SU-DHL-6 (cell line): ENCODE measurements at regions not wholly inside any gene's neighbourhood (a gene's known extent, or its start where the extent isn't known, plus 50 kb on each side); places are given as distances from the start of the nearest gene placed in this dataset.
"Not testable (repeated sequence)": the region's sequence is repeated elsewhere in the genome, so short reads cannot be mapped to it uniquely, and the experiment has no call there.

ENCODE experiments used
- H2AFZ ChIP-seq: fragments of 200-600 bp; sonication (generic); 2 replicates; pipeline ENCODE4 v1.6.1; 2014; ENCODE audit warnings: low read depth, mild to moderate bottlenecking, moderate library complexity, mixed read lengths, antibody characterized with exemption, low read length; ENCODE audit not compliant: severe bottlenecking
- H3F3A ChIP-seq: fragments of 200-600 bp; shearing (Covaris generic); 2 replicates; pipeline ENCODE4 v1.6.0; 2016; ENCODE audit warnings: antibody characterized with exemption, mild to moderate bottlenecking; ENCODE audit not compliant: insufficient read depth
- H3K27ac ChIP-seq: fragments of 200-600 bp; sonication (generic); 2 replicates; pipeline ENCODE4 v1.5.1; 2016; ENCODE audit warnings: low read depth, mild to moderate bottlenecking, low read length, moderate library complexity, mixed read lengths
- H3K27me3 ChIP-seq: fragments of 200-600 bp; sonication (generic), shearing (Covaris generic); 2 replicates; pipeline ENCODE4 v1.6.0; 2014; ENCODE audit warnings: mild to moderate bottlenecking, low read length
- H3K36me3 ChIP-seq: fragments of 200-600 bp; sonication (generic); 2 replicates; pipeline ENCODE4 v1.6.1; 2014; ENCODE audit warnings: mild to moderate bottlenecking, low read length, mixed read lengths
- H3K4me2 ChIP-seq: fragments of 300-600, 200-600 bp; shearing (Covaris generic), sonication (generic); 2 replicates; pipeline ENCODE4 v1.6.0; 2014; ENCODE audit warnings: low read length, low read depth, mild to moderate bottlenecking; ENCODE audit not compliant: poor library complexity, severe bottlenecking
- H3K4me3 ChIP-seq: fragments of 200-600 bp; sonication (generic); 2 replicates; pipeline ENCODE4 v1.5.1; 2014; ENCODE audit warnings: antibody characterized with exemption, low read length, mild to moderate bottlenecking, mixed read lengths; ENCODE audit not compliant: insufficient read depth, poor library complexity, severe bottlenecking
- H3K79me2 ChIP-seq: fragments of 200-600 bp; sonication (generic); 2 replicates; pipeline ENCODE4 v1.6.1; 2014; ENCODE audit warnings: mild to moderate bottlenecking, low read length, moderate library complexity; ENCODE audit not compliant: insufficient read depth
- H3K9ac ChIP-seq: fragments of 200-600 bp; sonication (generic); 2 replicates; pipeline ENCODE4 v1.7.0; 2014; ENCODE audit warnings: mild to moderate bottlenecking, low read length
- H3K9me2 ChIP-seq: fragments of 200-600 bp; sonication (generic); replicated peaks from 2 replicates; pipeline ENCODE4 v1.6.1; 2014; ENCODE audit warnings: low read length; ENCODE audit not compliant: insufficient read depth
- H3K9me3 ChIP-seq: fragments of 200-600 bp; sonication (generic); 2 replicates; pipeline ENCODE4 v1.6.1; 2014; ENCODE audit warnings: low read length, mixed read lengths; ENCODE audit not compliant: insufficient read depth
- H4K20me1 ChIP-seq: fragments of 200-600 bp; sonication (generic); 2 replicates; pipeline ENCODE4 v1.6.1; 2014; ENCODE audit warnings: low read depth, mild to moderate bottlenecking, antibody characterized with exemption, low read length, moderate library complexity, mixed read lengths
- CTCF ChIP-seq: fragments of 200-600 bp; sonication (generic); IDR thresholded peaks from one replicate; pipeline ENCODE4 v1.5.1; 2017; ENCODE audit warnings: antibody characterized with exemption, mild to moderate bottlenecking, low read length, moderate library complexity; ENCODE audit not compliant: insufficient read depth, poor library complexity, severe bottlenecking
- EZH2phosphoT487 ChIP-seq: fragments of 200-600 bp; sonication (generic), shearing (Covaris generic); conservative IDR thresholded peaks from 2 replicates; pipeline ENCODE4 v1.6.1; 2018; ENCODE audit warnings: mild to moderate bottlenecking, antibody characterized with exemption, low read length, moderate library complexity, mixed read lengths

- Histone ChIP-seq H3K4me3 (no peak overlapping the region), H3K79me2 (no peaks in the 10 kb centered on the region), H3K36me3 (no peaks in the 10 kb centered on the region), H3K27ac (no peak overlapping the region), H2AFZ (no peak overlapping the region), H3K9me2 (no peaks in the 10 kb centered on the region), H3K9me3 (no peaks in the 10 kb centered on the region), H3F3A (no peaks in the 10 kb centered on the region), H3K4me2 (no peak overlapping the region), H3K9ac (no peak overlapping the region), H3K27me3 (no peaks in the 10 kb centered on the region), H4K20me1 (no peaks in the 10 kb centered on the region)
- no peak for TF ChIP-seq EZH2phosphoT487
- no peak for TF ChIP-seq CTCF
These were observed 590.2 kb downstream of the TMTC2 start for GRCh38 chr12:83276904-83277303.

- Histone ChIP-seq H2AFZ (no peak overlapping the region), H4K20me1 (no peaks in the 10 kb centered on the region), H3K9ac (no peak overlapping the region), H3K36me3 (no peaks in the 10 kb centered on the region), H3K9me2 (no peaks in the 10 kb centered on the region), H3F3A (no peaks in the 10 kb centered on the region), H3K4me2 (no peak overlapping the region), H3K4me3 (no peak overlapping the region), H3K9me3 (no peaks in the 10 kb centered on the region), H3K27me3 (no peaks in the 10 kb centered on the region), H3K79me2 (no peaks in the 10 kb centered on the region), H3K27ac (no peak overlapping the region)
- no peak for TF ChIP-seq EZH2phosphoT487
- no peak for TF ChIP-seq CTCF
These were observed 584.5 kb downstream of the TMTC2 start for GRCh38 chr12:83271201-83271600.

- no peak overlapping the region for H2AFZ ChIP-seq
- no peak for TF ChIP-seq CTCF
These were observed 579.1 kb downstream of the TMTC2 start for GRCh38 chr12:83265808-83266207.

GRCh38 chr12:83261998-83262397 lies 575.3 kb downstream of the TMTC2 start:
- Histone ChIP-seq H3K9me2 (no peaks in the 10 kb centered on the region), H3K27ac (no peak overlapping the region), H4K20me1 (no peaks in the 10 kb centered on the region), H2AFZ (no peak overlapping the region), H3F3A (no peaks in the 10 kb centered on the region), H3K4me2 (no peak overlapping the region), H3K79me2 (no peaks in the 10 kb centered on the region), H3K27me3 (no peaks in the 10 kb centered on the region), H3K9me3 (no peaks in the 10 kb centered on the region), H3K36me3 (no peaks in the 10 kb centered on the region), H3K4me3 (no peak overlapping the region), H3K9ac (no peak overlapping the region)
- TF ChIP-seq CTCF (peak; percentile 15), EZH2phosphoT487 (no peak)

More at GRCh38 chr12:83265808-83266207, 579.1 kb downstream of the TMTC2 start:
- Histone ChIP-seq H3F3A (no peaks in the 10 kb centered on the region), H3K9me3 (no peaks in the 10 kb centered on the region), H3K36me3 (no peaks in the 10 kb centered on the region), H3K9ac (no peak overlapping the region), H3K4me2 (no peak overlapping the region), H3K79me2 (no peaks in the 10 kb centered on the region), H3K9me2 (no peaks in the 10 kb centered on the region), H3K27ac (no peak overlapping the region), H3K27me3 (no peaks in the 10 kb centered on the region), H3K4me3 (no peak overlapping the region), H4K20me1 (no peaks in the 10 kb centered on the region)

GRCh38 chr12:83260126-83260525 lies 573.4 kb downstream of the TMTC2 start:
- not testable (repeated sequence) for H3K27me3 ChIP-seq, H3K4me2 ChIP-seq, H4K20me1 ChIP-seq, H3K4me3 ChIP-seq, H3K9me3 ChIP-seq, H3K9me2 ChIP-seq, H3K79me2 ChIP-seq, H3K36me3 ChIP-seq, H3K27ac ChIP-seq, H3F3A ChIP-seq, H2AFZ ChIP-seq, H3K9ac ChIP-seq
